T-helper 17 cell (primary cell): ENCODE measurements at regions not wholly inside any gene's neighbourhood (a gene's known extent, or its start where the extent isn't known, plus 50 kb on each side); places are given as distances from the start of the nearest gene placed in this dataset.

Experiments used
- ATAC-seq: fragments of 150-1000 bp; cut with Tn5 transposase; 2 replicates; pipeline ENCODE4 v1.10.0; 2021; ENCODE audit warnings: mild to moderate bottlenecking, moderate library complexity
- DNase-seq, 3 donors: peaks; one replicate each; pipeline versions ENCODE4 v3.0.0 to v3.0.0-alpha.2; 2020 to 2021
- H3K9me3 ChIP-seq: one replicate; pipeline ENCODE4 v1.7.0; 2013; ENCODE audit warnings: low read length, mild to moderate bottlenecking; ENCODE audit not compliant: control insufficient read depth, poor library complexity, severe bottlenecking
- H3K27ac Mint-ChIP-seq: one replicate; pipeline ENCODE4 v1.8.0; 2022; ENCODE audit warnings: mild to moderate bottlenecking, moderate library complexity, mixed read lengths
- H3K27me3 Mint-ChIP-seq: one replicate; pipeline ENCODE4 v1.8.0; 2022; ENCODE audit warnings: mixed read lengths
- H3K36me3 Mint-ChIP-seq: one replicate; pipeline ENCODE4 v1.8.0; 2022; ENCODE audit warnings: low read depth, mixed read lengths
- H3K4me1 Mint-ChIP-seq: one replicate; pipeline ENCODE4 v1.8.0; 2022; ENCODE audit warnings: mild to moderate bottlenecking, mixed read lengths
- H3K4me3 Mint-ChIP-seq: one replicate; pipeline ENCODE4 v1.8.0; 2022; ENCODE audit warnings: mild to moderate bottlenecking, moderate library complexity, mixed read lengths

DNA sequence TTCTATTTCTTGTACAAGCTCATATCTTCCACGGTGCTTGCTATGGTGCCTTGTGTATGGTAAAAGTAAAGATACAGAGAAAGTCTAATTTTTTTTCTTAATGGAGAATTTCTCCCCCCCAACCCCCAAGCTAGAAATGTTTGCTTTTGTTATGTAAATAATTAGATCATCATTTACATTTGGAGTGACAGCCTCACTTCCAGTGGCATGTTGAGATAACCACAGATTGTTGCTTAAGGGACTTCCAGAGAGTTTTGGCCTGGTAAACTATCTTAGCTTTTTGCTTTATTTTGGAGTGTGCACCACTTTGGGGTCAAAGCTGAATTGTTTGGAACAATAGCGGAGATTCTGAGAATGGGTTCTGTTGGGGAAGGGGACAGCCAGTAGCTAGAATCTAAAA is 129.7 kb downstream of the ZNF365 start:
- no peaks in the 10 kb centered on the region for H3K9me3 ChIP-seq
- no peaks in the 10 kb centered on the region for H3K4me1 Mint-ChIP-seq
- H3K4me3 Mint-ChIP-seq = no peak overlapping the region
- no peak for ATAC-seq
- H3K36me3 Mint-ChIP-seq = peaks cover 4% of the 10 kb centered on the region
- no peaks in the 10 kb centered on the region for H3K27me3 Mint-ChIP-seq
- H3K27ac Mint-ChIP-seq = no peak overlapping the region
- DNase-seq = no peak

DNA sequence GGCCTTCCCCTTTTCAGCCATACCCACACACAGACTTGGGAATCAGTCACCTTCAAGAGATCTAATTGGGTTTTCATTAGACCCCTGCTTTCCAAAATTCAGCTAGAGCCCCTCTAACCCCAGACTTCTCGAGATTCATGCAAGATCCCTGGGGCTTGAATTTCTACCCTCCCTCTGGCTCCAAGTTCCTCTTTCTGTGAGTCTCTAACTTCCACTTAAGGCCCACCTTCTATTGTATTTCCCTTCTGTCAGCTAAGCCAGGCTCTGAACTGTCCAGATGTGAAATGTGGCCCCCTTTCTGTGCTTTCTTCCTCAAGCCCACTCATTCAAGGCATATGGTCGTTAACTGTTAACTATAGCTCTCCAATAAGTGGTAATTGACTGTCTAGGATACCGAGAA is 132.2 kb downstream of the ZNF365 start:
- no peak overlapping the region for H3K4me3 Mint-ChIP-seq
- no peaks in the 10 kb centered on the region for H3K9me3 ChIP-seq
- H3K27ac Mint-ChIP-seq = no peak overlapping the region
- no peak for DNase-seq
- peaks cover 11% of the 10 kb centered on the region for H3K27me3 Mint-ChIP-seq
- H3K36me3 Mint-ChIP-seq = peaks cover 4% of the 10 kb centered on the region
- no peaks in the 10 kb centered on the region for H3K4me1 Mint-ChIP-seq
- no peak for ATAC-seq

DNA sequence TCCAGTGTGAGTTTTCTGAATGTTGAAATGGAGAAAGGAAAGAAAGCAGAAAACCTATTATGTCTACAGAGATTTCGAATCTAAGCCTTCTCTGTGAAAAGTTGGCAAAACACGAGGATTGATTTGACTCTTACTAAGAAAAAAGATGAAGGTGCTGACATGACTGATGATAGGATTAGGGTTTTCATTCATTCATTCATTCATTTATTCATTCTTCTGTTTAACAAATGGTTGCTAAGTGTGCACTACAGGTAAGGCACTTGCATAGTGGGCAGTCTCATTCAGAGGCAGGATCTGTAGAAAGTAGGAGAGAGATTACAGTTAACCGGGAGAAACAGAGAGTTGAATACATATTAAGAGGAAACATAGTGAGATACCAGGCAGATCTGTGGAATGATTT is 137.1 kb downstream of the ZNF365 start:
- Mint-ChIP-seq H3K4me3 (no peak overlapping the region), H3K27ac (no peak overlapping the region)
- ATAC-seq = no peak

DNA sequence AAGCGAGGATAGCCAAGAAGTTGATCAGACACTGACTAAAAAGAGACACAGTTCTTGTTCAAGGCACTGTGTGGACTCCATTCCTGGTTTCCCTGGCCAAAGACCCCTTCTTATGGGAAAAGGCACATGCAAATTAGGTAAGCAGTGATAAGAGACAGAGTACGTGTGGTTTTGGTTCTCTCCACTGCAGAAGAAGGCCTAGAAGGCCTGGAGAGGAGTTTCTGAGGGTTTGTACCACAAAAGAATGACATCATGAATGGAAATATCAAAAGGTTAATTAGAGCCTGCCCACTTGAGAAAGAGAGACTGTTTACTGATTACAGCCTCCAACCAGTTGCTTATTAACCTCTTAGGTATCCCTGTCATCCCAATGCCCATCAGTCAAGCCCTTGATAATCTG is 137.5 kb downstream of the ZNF365 start:
- H3K9me3 ChIP-seq = no peaks in the 10 kb centered on the region
- no peak overlapping the region for H3K4me3 Mint-ChIP-seq
- peaks cover 4% of the 10 kb centered on the region for H3K36me3 Mint-ChIP-seq
- no peak overlapping the region for H3K27ac Mint-ChIP-seq
- ATAC-seq = no peak
- H3K27me3 Mint-ChIP-seq = peaks cover 27% of the 10 kb centered on the region
- no peak for DNase-seq
- peaks cover under 1% of the 10 kb centered on the region for H3K4me1 Mint-ChIP-seq

More for the DNA sequence above, 137.1 kb downstream of the ZNF365 start:
- DNase-seq = no peak
- peaks cover 27% of the 10 kb centered on the region for H3K27me3 Mint-ChIP-seq
- H3K36me3 Mint-ChIP-seq = peaks cover 3% of the 10 kb centered on the region
- no peaks in the 10 kb centered on the region for H3K9me3 ChIP-seq
- H3K4me1 Mint-ChIP-seq = no peaks in the 10 kb centered on the region

DNA sequence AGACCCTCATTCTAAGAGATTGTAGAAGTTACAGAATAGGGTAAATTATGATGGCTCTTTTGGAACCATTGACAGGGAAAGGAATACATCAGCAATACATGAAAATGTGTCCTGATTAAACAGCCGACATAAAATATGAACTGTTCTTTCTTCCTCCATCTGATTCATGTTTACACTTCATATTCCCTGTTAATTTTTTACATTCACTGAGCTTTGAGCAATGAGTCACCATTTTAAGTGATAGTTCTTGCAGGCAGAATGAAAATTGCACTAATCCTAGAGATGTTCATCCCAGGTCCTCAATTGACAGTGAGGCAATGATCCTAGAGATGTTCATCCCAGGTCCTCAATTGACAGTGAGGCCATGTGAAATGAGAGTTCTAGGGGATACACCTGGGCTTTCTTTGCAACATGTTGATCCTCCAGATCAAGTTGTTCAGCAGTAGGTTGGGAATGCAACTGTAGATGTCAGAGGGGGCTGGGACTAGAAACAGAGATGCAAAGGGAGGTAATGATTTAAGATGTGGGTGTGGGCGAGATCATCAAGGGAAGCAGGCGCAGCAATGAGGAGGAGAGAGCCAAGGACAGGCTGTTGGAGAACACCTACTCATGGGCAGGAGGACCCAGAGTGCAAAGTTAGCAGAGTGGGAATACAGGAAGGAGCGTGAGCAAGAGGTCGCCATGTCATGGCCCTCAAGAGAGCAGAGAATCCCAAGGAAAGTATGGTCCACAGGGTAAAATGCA is 138.7 kb downstream of the ZNF365 start:
- ATAC-seq (no peak), DNase-seq (no peak)
- Mint-ChIP-seq H3K4me3 (no peak overlapping the region), H3K27ac (no peak overlapping the region), H3K4me1 (peaks cover 6% of the 10 kb centered on the region), H3K27me3 (peaks cover 27% of the 10 kb centered on the region), H3K36me3 (peaks cover 6% of the 10 kb centered on the region)
- no peaks in the 10 kb centered on the region for H3K9me3 ChIP-seq

DNA sequence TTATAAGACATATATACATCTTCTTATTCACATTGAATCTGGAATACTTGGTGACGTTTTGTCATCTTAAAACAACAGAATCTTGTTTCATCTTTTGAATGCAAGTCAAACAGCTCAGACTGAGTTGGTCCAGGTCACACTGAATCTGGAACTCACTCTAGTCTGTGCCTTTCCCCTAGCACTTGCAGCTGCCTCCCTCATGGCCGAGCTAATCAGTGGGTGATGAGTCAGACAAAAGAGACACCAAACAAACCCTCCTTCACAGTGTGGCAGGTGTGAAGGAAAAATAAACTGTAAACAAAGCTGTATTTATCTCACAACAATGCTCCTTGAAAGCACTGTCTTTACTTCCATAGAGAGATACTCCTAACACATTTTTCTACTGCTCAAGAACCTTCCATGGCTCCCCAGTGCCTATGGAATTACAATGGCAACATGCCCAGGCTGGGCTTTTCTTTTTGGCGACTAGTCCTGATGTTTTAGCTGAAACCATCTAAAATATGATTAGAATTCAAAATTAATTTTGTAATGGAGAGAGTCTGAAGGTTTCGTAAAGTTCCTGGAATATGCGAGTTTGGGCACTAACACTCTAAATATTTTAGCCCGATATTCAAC is 140.0 kb downstream of the ZNF365 start:
- ATAC-seq (no peak), DNase-seq (no peak)
- no peaks in the 10 kb centered on the region for H3K9me3 ChIP-seq
- H3K27me3 Mint-ChIP-seq = peaks cover 27% of the 10 kb centered on the region
- no peak overlapping the region for H3K4me3 Mint-ChIP-seq
- peaks cover 6% of the 10 kb centered on the region for H3K4me1 Mint-ChIP-seq
- peaks cover 6% of the 10 kb centered on the region for H3K36me3 Mint-ChIP-seq
- no peak overlapping the region for H3K27ac Mint-ChIP-seq

DNA sequence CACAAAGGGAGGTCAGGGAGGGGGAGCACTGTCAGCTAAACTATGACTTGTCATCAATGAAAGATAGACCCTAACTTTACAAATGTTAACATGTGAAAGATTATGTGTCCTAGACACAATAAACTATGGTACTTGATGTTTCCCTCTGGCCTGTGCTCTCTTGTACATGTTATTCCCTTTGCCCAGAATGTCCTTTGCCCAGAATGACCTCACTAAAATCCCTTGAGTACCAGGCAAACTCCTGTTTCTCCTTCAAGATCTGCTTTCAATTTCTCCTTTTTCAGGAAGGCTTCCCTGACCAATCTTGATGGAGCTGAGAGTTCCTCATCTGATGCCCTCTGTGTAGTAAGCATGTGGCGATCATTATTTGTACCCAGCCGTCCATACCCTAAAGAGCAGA is 143.1 kb downstream of the ZNF365 start:
- H3K36me3 Mint-ChIP-seq = peaks cover 6% of the 10 kb centered on the region
- no peak overlapping the region for H3K4me3 Mint-ChIP-seq
- H3K4me1 Mint-ChIP-seq = peaks cover 6% of the 10 kb centered on the region
- ATAC-seq (no peak), DNase-seq (no peak)
- H3K27ac Mint-ChIP-seq = no peak overlapping the region
- no peaks in the 10 kb centered on the region for H3K9me3 ChIP-seq
- H3K27me3 Mint-ChIP-seq = peaks cover 14% of the 10 kb centered on the region

DNA sequence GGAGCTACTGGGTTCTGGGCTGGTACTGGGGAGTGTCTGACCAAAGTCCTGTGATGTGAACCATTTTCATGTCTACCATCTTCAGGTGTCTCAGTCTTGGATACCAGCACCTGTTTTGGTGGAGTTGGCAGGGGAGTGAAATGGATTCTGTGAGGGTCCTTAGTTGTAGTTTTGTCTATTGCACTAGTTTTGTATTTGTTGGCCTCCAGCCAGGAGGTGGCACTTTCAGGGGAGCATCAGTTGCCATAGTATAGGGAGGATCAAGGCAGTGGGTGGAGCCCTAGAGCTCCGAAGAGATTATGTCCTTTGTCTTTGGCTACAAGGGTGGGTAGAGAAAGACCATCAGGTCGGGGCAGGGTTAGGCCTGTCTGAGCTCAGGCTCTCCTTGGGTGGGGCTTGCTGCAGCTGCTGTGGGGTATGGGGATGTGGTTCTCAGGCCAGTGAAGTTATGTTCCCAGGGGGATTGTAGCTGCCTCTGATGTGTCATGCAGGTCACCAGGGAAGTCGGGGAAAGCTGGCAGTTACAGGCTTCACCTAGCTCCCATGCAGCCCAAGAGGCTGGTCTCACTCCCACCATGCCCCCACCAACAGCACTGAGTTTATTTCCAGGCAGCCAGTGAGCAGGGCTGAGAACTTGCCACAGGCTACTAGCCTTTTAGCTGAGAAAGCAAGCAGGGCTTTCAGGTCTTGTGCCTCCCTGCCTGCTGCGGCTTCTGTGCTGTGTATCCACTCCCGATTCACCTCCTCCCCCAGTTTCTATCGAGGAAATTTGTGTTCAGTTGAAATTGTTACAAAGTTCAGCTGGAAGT is 153.1 kb downstream of the ZNF365 start:
- Mint-ChIP-seq H3K27ac (peak overlapping the region; percentile 83), H3K4me3 (peak overlapping the region; percentile 76), H3K27me3 (no peaks in the 10 kb centered on the region), H3K4me1 (peaks cover 22% of the 10 kb centered on the region), H3K36me3 (no peaks in the 10 kb centered on the region)
- ATAC-seq (no peak), DNase-seq (no peak)
- no peaks in the 10 kb centered on the region for H3K9me3 ChIP-seq

DNA sequence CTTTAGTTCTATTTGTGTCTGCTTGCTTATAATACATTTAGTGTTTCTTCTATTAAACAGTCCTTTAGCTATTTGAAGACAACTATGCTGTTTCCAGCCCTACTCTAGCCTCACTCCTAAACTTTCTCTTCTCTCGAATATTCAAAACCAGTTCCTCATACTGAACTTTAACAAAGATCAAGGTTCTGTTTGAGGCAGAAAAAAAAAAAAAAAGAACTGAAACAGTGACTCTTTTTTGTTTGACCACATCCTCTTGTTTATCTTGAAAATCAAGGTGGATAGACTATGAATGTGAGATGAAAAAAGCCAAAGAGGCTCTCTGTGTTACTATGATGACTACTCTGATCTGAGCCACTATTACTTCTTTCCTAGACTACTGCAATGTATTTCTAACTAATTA is 154.3 kb downstream of the ZNF365 start:
- peak; percentile 94 for ATAC-seq
- H3K27ac Mint-ChIP-seq = peak overlapping the region; percentile 83
- peaks cover 24% of the 10 kb centered on the region for H3K4me1 Mint-ChIP-seq
- no peaks in the 10 kb centered on the region for H3K9me3 ChIP-seq
- no peak for DNase-seq
- no peaks in the 10 kb centered on the region for H3K27me3 Mint-ChIP-seq
- H3K36me3 Mint-ChIP-seq = no peaks in the 10 kb centered on the region
- H3K4me3 Mint-ChIP-seq = peak overlapping the region; percentile 76

DNA sequence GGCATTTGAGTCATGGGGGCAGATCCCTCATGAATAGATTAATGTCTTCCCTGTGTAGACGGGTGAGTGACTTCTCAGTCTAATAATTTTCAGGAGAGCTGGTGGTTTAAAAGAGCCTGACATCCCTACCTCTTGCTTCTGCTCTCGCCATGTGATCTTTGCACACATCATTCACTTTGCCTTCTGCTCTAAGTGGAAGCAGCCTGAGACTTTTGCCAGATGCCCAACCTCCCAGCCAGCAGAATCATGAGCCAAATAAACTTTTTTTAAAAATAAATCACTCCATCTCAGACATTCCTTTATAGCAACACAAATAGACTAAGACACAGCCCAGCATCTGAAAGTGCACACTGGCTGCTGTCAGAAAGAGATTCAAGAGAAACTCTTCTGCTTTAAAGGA is 155.2 kb downstream of the ZNF365 start:
- H3K27ac Mint-ChIP-seq = no peak overlapping the region
- no peaks in the 10 kb centered on the region for H3K9me3 ChIP-seq
- DNase-seq (no peak), ATAC-seq (no peak)
- peaks cover 24% of the 10 kb centered on the region for H3K4me1 Mint-ChIP-seq
- H3K4me3 Mint-ChIP-seq = no peak overlapping the region
- no peaks in the 10 kb centered on the region for H3K36me3 Mint-ChIP-seq
- H3K27me3 Mint-ChIP-seq = no peaks in the 10 kb centered on the region

DNA sequence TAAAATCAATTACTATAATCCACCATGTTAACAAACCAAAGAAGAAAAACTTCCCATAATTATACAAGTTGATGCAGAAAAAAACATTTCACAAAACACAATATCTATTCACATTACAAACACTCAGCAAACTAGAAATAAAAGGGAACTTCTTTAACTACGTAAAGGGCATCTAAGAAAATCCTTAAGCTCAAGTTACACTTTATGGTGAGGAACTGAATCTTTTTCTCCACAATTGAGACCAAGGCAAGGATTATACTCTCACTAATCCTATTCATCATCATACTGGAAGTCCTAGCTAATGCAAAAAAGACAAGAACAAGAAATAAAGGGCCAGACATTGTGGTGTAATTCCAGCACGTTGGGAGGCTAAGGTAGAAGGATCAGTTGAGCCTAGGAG is 159.9 kb downstream of the ZNF365 start:
- Mint-ChIP-seq H3K36me3 (no peaks in the 10 kb centered on the region), H3K27ac (no peak overlapping the region), H3K27me3 (no peaks in the 10 kb centered on the region), H3K4me1 (peaks cover 5% of the 10 kb centered on the region), H3K4me3 (no peak overlapping the region)
- no peaks in the 10 kb centered on the region for H3K9me3 ChIP-seq
- ATAC-seq = no peak
- no peak for DNase-seq

DNA sequence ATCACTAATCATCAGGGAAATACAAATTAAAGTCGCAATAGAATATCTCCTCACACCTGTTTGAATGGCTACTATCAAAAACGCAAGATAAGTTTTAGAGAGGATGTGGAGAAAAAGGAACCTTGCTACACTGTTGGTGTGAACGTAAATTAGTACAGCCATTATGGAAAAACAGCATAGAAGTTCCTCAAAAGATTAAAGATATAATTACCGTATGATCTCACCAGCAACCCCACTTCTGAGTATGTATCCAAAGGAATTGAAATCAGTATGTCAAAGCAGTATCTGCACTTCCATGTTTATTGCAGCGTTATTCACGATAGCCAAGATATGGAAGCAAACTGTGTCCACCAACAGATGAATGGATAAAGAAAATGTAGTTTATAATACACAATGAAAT is 164.4 kb downstream of the ZNF365 start:
- no peaks in the 10 kb centered on the region for H3K4me1 Mint-ChIP-seq
- ATAC-seq = no peak
- no peaks in the 10 kb centered on the region for H3K9me3 ChIP-seq
- H3K27ac Mint-ChIP-seq = no peak overlapping the region
- H3K36me3 Mint-ChIP-seq = peaks cover 2% of the 10 kb centered on the region
- H3K4me3 Mint-ChIP-seq = no peak overlapping the region
- DNase-seq = no peak
- no peaks in the 10 kb centered on the region for H3K27me3 Mint-ChIP-seq

DNA sequence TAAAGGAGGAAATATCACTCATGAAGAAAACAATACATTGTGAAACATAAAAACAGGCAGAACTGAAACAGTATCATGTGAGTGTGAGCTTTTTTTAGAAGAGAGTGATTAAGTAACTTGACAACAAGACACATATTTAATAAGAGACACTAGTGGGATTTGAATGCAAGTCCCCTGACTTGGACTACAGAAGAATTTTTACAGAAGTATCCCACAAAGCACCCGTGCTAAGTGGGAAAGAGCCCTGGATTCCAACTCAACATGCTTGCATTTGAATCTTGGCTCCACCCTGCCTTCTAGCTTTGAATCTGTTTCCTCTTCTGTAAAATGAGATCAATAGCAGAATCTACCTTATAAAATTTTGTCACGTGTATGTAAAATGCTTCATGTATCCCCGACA is 166.2 kb downstream of the ZNF365 start:
- DNase-seq (no peak), ATAC-seq (no peak)
- Mint-ChIP-seq H3K36me3 (peaks cover 2% of the 10 kb centered on the region), H3K4me3 (no peak overlapping the region), H3K27me3 (peaks cover 7% of the 10 kb centered on the region), H3K4me1 (no peaks in the 10 kb centered on the region), H3K27ac (no peak overlapping the region)
- no peaks in the 10 kb centered on the region for H3K9me3 ChIP-seq
